AG09319 (cell line): ENCODE measurements at regions not wholly inside any gene's neighbourhood (a gene's known extent, or its start where the extent isn't known, plus 50 kb on each side); places are given as distances from the start of the nearest gene placed in this dataset.
"Not testable (repeated sequence)": the region's sequence is repeated elsewhere in the genome, so short reads cannot be mapped to it uniquely, and the experiment has no call there.

Source experiments
- DNase-seq: peaks from one replicate; pipeline ENCODE4 v3.0.0-alpha.2; 2010; ENCODE audit warnings: low read depth; ENCODE audit errors: extremely low read depth
- TF ChIP-seq, protein P1 (sequence below): IDR thresholded peaks from 2 replicates; pipeline ENCODE4 v1.5.1; 2011; ENCODE audit warnings: low read depth, mild to moderate bottlenecking, inconsistent platforms, low read length, moderate library complexity

GRCh38 chr6:74182992-74183391 lies 487.0 kb downstream of the CD109 start:
- no peak for DNase-seq
- TF ChIP-seq, protein P1, sequence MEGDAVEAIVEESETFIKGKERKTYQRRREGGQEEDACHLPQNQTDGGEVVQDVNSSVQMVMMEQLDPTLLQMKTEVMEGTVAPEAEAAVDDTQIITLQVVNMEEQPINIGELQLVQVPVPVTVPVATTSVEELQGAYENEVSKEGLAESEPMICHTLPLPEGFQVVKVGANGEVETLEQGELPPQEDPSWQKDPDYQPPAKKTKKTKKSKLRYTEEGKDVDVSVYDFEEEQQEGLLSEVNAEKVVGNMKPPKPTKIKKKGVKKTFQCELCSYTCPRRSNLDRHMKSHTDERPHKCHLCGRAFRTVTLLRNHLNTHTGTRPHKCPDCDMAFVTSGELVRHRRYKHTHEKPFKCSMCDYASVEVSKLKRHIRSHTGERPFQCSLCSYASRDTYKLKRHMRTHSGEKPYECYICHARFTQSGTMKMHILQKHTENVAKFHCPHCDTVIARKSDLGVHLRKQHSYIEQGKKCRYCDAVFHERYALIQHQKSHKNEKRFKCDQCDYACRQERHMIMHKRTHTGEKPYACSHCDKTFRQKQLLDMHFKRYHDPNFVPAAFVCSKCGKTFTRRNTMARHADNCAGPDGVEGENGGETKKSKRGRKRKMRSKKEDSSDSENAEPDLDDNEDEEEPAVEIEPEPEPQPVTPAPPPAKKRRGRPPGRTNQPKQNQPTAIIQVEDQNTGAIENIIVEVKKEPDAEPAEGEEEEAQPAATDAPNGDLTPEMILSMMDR = no peak

- no peak for DNase-seq
- TF ChIP-seq, protein P1 = no peak
These were observed 485.5 kb downstream of the CD109 start for GRCh38 chr6:74181471-74181870.

DNA sequence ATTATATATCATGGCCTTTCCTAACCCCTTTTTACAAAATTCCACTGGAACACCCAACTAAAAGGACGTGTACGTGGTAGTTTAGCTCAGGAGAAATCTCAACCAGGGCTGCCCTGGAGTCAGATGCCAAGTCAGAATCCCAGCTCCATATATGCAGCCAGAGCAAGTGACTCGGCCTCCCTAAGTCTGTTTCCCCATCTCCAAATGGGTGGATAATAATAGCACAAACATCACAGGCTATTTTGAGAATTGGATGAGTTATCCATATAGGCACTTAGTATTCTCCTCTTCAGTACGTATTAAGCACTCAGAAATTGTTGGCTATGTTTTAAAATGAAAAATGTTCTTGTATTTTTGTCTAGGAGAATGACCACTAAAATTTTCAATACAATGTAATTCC lies 481.5 kb downstream of the CD109 start:
- TF ChIP-seq, protein P1 = no peak
- no peak for DNase-seq

- TF ChIP-seq, protein P1 = peak; percentile 3
- not testable (repeated sequence) for DNase-seq
These were observed 474.5 kb downstream of the CD109 start for GRCh38 chr6:74170550-74170949.

DNA sequence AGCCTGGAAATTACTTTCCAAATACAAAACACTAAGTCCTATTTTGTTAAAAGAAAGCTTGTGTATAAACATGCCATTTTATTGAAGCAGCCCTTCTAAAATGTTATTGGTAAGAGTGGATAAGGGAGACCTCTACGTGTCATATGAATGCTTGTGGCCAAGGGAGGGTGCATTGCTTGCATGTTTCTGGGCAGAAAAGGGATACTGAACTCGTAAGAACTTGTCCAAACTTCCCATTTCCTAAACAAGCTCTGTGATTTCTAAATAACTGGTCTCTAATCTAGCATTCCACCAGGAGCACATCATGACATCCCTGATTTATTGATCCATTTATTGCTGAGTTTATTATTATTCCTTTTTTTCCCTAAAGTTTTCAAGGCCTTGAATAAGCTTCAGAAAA lies 474.1 kb downstream of the CD109 start:
- TF ChIP-seq, protein P1 = no peak
- no peak for DNase-seq

DNA sequence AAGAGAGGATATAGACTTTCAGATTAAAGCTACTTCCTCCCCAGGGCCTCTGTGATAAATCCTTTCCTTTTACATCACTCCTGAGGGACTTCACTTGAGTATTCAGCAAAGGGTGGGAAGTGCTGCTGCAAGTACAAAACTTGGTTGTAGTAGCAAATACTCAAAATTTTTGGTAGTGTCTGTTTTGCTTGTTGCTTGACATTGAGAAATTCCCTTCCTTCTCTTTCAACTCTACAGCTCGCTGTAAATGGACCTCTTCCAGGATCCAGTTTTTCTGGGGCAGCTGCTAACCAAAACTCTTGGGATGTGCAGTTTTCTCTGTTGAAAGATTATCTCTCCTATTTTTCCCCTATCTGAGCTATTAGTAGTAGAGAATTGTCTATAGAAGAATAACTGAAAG lies 472.0 kb downstream of the CD109 start:
- no peak for DNase-seq
- TF ChIP-seq, protein P1 = no peak

- no peak for DNase-seq
- TF ChIP-seq, protein P1 = no peak
These were observed 471.5 kb downstream of the CD109 start for GRCh38 chr6:74167511-74167910.
